ENCODE measurements at regions not wholly inside any gene's neighbourhood (a gene's known extent, or its start where the extent isn't known, plus 50 kb on each side); places are given as distances from the start of the nearest gene placed in this dataset.

DNA sequence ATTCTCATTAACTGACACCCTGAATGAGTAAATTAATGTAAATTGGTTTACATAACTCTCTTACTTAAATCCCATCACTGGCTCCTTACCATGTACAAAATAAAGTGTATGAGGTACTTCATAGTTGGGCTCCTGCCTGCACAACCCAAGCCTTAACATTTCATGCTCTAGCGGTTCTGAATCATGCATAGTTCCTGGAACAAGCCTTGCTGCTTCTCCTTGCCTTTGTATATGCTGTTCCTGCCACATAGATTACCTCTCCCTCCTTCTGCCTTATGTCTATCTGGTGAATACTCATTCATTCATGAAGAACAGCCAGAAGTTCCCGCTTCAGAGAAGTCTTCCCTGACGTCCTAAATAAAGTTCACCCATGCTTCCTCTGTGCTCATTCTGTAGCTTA, 594.7 kb downstream of the SMARCA1 start:
- TF ChIP-seq, protein P1, sequence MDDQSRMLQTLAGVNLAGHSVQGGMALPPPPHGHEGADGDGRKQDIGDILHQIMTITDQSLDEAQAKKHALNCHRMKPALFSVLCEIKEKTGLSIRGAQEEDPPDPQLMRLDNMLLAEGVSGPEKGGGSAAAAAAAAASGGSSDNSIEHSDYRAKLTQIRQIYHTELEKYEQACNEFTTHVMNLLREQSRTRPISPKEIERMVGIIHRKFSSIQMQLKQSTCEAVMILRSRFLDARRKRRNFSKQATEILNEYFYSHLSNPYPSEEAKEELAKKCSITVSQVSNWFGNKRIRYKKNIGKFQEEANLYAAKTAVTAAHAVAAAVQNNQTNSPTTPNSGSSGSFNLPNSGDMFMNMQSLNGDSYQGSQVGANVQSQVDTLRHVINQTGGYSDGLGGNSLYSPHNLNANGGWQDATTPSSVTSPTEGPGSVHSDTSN (IDR thresholded peaks at IDR 0.05) = no peak
- no peak for TF ChIP-seq MAZ (IDR thresholded peaks at IDR 0.05; ENCODE audit: borderline replicate concordance, low read depth, low read length)

All from A549 (cell line).